ENCODE measurements at regions not wholly inside any gene's neighbourhood (a gene's known extent, or its start where the extent isn't known, plus 50 kb on each side); places are given as distances from the start of the nearest gene placed in this dataset.

DNA sequence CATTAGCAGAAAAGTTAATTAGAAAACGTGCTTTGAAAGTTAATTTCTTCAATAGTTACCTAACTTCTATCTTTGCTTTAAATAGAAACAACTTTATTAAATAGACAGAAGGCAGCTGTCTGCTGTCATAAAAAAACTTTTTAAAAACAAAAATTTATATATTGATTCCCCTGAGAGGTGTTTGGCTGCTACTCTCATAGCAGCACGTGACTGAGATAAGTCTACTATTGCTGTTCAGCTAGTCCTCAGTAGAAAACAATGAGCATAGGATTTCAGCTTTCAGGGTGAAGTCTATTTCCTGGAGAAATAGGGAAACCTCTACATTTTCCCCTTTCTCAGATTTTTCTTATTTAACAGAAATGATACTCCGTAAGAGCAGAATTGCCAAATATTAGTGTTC, 135.0 kb upstream of the FBN2 start:
- TF ChIP-seq, protein P1, sequence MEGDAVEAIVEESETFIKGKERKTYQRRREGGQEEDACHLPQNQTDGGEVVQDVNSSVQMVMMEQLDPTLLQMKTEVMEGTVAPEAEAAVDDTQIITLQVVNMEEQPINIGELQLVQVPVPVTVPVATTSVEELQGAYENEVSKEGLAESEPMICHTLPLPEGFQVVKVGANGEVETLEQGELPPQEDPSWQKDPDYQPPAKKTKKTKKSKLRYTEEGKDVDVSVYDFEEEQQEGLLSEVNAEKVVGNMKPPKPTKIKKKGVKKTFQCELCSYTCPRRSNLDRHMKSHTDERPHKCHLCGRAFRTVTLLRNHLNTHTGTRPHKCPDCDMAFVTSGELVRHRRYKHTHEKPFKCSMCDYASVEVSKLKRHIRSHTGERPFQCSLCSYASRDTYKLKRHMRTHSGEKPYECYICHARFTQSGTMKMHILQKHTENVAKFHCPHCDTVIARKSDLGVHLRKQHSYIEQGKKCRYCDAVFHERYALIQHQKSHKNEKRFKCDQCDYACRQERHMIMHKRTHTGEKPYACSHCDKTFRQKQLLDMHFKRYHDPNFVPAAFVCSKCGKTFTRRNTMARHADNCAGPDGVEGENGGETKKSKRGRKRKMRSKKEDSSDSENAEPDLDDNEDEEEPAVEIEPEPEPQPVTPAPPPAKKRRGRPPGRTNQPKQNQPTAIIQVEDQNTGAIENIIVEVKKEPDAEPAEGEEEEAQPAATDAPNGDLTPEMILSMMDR (IDR thresholded peaks at IDR 0.05) = no peak
- TF ChIP-seq NFIC (IDR thresholded peaks at IDR 0.05; ENCODE audit: borderline replicate concordance) = no peak
- no peak for TF ChIP-seq EZH2phosphoT487 (IDR thresholded peaks at IDR 0.05; ENCODE audit: borderline replicate concordance, low read depth)
- TF ChIP-seq EP300 (IDR thresholded peaks at IDR 0.05; ENCODE audit: borderline replicate concordance in 1 of 2, low read depth in 1 of 2, low read length in 1 of 2) = no peak
- no peak for TF ChIP-seq POLR2AphosphoS5 (IDR thresholded peaks at IDR 0.05; ENCODE audit: low read depth, low read length)
- TF ChIP-seq RAD21 (IDR thresholded peaks at IDR 0.05; ENCODE audit: low read length) = no peak
- TF ChIP-seq, protein P2, sequence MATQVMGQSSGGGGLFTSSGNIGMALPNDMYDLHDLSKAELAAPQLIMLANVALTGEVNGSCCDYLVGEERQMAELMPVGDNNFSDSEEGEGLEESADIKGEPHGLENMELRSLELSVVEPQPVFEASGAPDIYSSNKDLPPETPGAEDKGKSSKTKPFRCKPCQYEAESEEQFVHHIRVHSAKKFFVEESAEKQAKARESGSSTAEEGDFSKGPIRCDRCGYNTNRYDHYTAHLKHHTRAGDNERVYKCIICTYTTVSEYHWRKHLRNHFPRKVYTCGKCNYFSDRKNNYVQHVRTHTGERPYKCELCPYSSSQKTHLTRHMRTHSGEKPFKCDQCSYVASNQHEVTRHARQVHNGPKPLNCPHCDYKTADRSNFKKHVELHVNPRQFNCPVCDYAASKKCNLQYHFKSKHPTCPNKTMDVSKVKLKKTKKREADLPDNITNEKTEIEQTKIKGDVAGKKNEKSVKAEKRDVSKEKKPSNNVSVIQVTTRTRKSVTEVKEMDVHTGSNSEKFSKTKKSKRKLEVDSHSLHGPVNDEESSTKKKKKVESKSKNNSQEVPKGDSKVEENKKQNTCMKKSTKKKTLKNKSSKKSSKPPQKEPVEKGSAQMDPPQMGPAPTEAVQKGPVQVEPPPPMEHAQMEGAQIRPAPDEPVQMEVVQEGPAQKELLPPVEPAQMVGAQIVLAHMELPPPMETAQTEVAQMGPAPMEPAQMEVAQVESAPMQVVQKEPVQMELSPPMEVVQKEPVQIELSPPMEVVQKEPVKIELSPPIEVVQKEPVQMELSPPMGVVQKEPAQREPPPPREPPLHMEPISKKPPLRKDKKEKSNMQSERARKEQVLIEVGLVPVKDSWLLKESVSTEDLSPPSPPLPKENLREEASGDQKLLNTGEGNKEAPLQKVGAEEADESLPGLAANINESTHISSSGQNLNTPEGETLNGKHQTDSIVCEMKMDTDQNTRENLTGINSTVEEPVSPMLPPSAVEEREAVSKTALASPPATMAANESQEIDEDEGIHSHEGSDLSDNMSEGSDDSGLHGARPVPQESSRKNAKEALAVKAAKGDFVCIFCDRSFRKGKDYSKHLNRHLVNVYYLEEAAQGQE (IDR thresholded peaks at IDR 0.05; ENCODE audit: low read depth, low read length) = no peak
- no peak for TF ChIP-seq TAF1 (IDR thresholded peaks at IDR 0.05; ENCODE audit: borderline replicate concordance, low read depth, low read length)
- TF ChIP-seq, protein P3, sequence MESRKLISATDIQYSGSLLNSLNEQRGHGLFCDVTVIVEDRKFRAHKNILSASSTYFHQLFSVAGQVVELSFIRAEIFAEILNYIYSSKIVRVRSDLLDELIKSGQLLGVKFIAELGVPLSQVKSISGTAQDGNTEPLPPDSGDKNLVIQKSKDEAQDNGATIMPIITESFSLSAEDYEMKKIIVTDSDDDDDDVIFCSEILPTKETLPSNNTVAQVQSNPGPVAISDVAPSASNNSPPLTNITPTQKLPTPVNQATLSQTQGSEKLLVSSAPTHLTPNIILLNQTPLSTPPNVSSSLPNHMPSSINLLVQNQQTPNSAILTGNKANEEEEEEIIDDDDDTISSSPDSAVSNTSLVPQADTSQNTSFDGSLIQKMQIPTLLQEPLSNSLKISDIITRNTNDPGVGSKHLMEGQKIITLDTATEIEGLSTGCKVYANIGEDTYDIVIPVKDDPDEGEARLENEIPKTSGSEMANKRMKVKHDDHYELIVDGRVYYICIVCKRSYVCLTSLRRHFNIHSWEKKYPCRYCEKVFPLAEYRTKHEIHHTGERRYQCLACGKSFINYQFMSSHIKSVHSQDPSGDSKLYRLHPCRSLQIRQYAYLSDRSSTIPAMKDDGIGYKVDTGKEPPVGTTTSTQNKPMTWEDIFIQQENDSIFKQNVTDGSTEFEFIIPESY (IDR thresholded peaks at IDR 0.05; ENCODE audit: borderline replicate concordance, low read depth) = no peak
- TF ChIP-seq, protein P4, sequence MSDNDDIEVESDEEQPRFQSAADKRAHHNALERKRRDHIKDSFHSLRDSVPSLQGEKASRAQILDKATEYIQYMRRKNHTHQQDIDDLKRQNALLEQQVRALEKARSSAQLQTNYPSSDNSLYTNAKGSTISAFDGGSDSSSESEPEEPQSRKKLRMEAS (IDR thresholded peaks at IDR 0.05; ENCODE audit: low read depth) = no peak
- TF ChIP-seq RXRA (IDR thresholded peaks at IDR 0.05; ENCODE audit: borderline replicate concordance, low read depth) = no peak
- TF ChIP-seq, protein P5, sequence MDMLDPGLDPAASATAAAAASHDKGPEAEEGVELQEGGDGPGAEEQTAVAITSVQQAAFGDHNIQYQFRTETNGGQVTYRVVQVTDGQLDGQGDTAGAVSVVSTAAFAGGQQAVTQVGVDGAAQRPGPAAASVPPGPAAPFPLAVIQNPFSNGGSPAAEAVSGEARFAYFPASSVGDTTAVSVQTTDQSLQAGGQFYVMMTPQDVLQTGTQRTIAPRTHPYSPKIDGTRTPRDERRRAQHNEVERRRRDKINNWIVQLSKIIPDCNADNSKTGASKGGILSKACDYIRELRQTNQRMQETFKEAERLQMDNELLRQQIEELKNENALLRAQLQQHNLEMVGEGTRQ (IDR thresholded peaks at IDR 0.05; ENCODE audit: borderline replicate concordance, low read depth, low read length) = no peak
